ENCODE measurements at regions not wholly inside any gene's neighbourhood (a gene's known extent, or its start where the extent isn't known, plus 50 kb on each side); places are given as distances from the start of the nearest gene placed in this dataset.

- Histone ChIP-seq H3K4me1 (ENCODE audit: control insufficient read depth, extremely low read depth, insufficient read depth, low read length) (peaks cover 4% of the 10 kb centered on the region), H2AFZ (ENCODE audit: control insufficient read depth, low read length) (no peak overlapping the region), H3K9me1 (ENCODE audit: control insufficient read depth, extremely low read depth, insufficient read depth, low read length) (no peaks in the 10 kb centered on the region), H3K79me2 (ENCODE audit: control insufficient read depth, insufficient read depth, low read length) (no peaks in the 10 kb centered on the region), H4K20me1 (ENCODE audit: control insufficient read depth, extremely low read depth, insufficient read depth, low read length) (no peaks in the 10 kb centered on the region), H3K27me3 (ENCODE audit: control insufficient read depth, extremely low read depth, insufficient read depth, low read length) (no peaks in the 10 kb centered on the region), H3K4me3 (ENCODE audit: control insufficient read depth in 2 of 3, extremely low read depth in 1 of 3, insufficient read depth in 2 of 3, low read depth in 1 of 3, low read length in 3 of 3) (no peak overlapping the region), H3K9ac (ENCODE audit: control insufficient read depth, extremely low read depth, insufficient read depth, low read length) (no peak overlapping the region), H3K9me3 (ENCODE audit: control insufficient read depth, low read depth, low read length) (no peaks in the 10 kb centered on the region), H3K36me3 (ENCODE audit: control insufficient read depth in 2 of 2, extremely low read depth in 1 of 2, insufficient read depth in 2 of 2, low read length in 2 of 2) (no peaks in the 10 kb centered on the region), H3K27ac (ENCODE audit: control insufficient read depth, insufficient read depth, low read length) (no peak overlapping the region), H3K4me2 (ENCODE audit: control insufficient read depth, extremely low read depth, insufficient read depth, low read depth, low read length) (no peak overlapping the region)
- dilution Hi-C loops (cut with MboI; ENCODE audit: extremely low pct_ligation_motif_present, low sequenced_read_pairs): no loop called here
- TF ChIP-seq EZH2 (IDR thresholded peaks at IDR 0.05; ENCODE audit: low read length): no peak
- TF ChIP-seq CTCF (optimal IDR thresholded peaks at IDR 0.05 in 1 of 3, IDR thresholded peaks at IDR 0.05 in 1 of 3, conservative IDR thresholded peaks at IDR 0.05 in 1 of 3; ENCODE audit: extremely low read depth in 1 of 3, insufficient read depth in 2 of 3, low read length in 3 of 3): no peak
- DNase-seq (ENCODE audit: low read depth, low spot score): no peak
- no peak for FAIRE-seq
Observed at GRCh38 chr17:71080937-71081336, 911.6 kb downstream of the KCNJ2 start.

GRCh38 chr17:71081666-71082065 is 912.3 kb downstream of the KCNJ2 start:
- H3K9ac ChIP-seq (ENCODE audit: control insufficient read depth, extremely low read depth, insufficient read depth, low read length): no peak overlapping the region
- no peaks in the 10 kb centered on the region for H3K27me3 ChIP-seq (ENCODE audit: control insufficient read depth, extremely low read depth, insufficient read depth, low read length)
- H2AFZ ChIP-seq (ENCODE audit: control insufficient read depth, low read length): no peak overlapping the region
- H3K9me1 ChIP-seq (ENCODE audit: control insufficient read depth, extremely low read depth, insufficient read depth, low read length): no peaks in the 10 kb centered on the region
- dilution Hi-C loops (cut with MboI; ENCODE audit: extremely low pct_ligation_motif_present, low sequenced_read_pairs): no loop called here
- H3K4me3 ChIP-seq (ENCODE audit: control insufficient read depth in 2 of 3, extremely low read depth in 1 of 3, insufficient read depth in 2 of 3, low read depth in 1 of 3, low read length in 3 of 3): no peak overlapping the region
- no peaks in the 10 kb centered on the region for H3K9me3 ChIP-seq (ENCODE audit: control insufficient read depth, low read depth, low read length)
- no peak overlapping the region for H3K27ac ChIP-seq (ENCODE audit: control insufficient read depth, insufficient read depth, low read length)
- FAIRE-seq (no peak), DNase-seq (ENCODE audit: low read depth, low spot score) (no peak)
- H3K4me1 ChIP-seq (ENCODE audit: control insufficient read depth, extremely low read depth, insufficient read depth, low read length): peaks cover 4% of the 10 kb centered on the region
- no peak overlapping the region for H3K4me2 ChIP-seq (ENCODE audit: control insufficient read depth, extremely low read depth, insufficient read depth, low read depth, low read length)
- TF ChIP-seq EZH2 (IDR thresholded peaks at IDR 0.05; ENCODE audit: low read length) (no peak), CTCF (optimal IDR thresholded peaks at IDR 0.05 in 1 of 3, IDR thresholded peaks at IDR 0.05 in 1 of 3, conservative IDR thresholded peaks at IDR 0.05 in 1 of 3; ENCODE audit: extremely low read depth in 1 of 3, insufficient read depth in 2 of 3, low read length in 3 of 3) (no peak)
- no peaks in the 10 kb centered on the region for H3K36me3 ChIP-seq (ENCODE audit: control insufficient read depth in 2 of 2, extremely low read depth in 1 of 2, insufficient read depth in 2 of 2, low read length in 2 of 2)
- no peaks in the 10 kb centered on the region for H3K79me2 ChIP-seq (ENCODE audit: control insufficient read depth, insufficient read depth, low read length)
- no peaks in the 10 kb centered on the region for H4K20me1 ChIP-seq (ENCODE audit: control insufficient read depth, extremely low read depth, insufficient read depth, low read length)

All from keratinocyte (primary cell).